Mammary epithelial cell (primary cell): ENCODE measurements at regions not wholly inside any gene's neighbourhood (a gene's known extent, or its start where the extent isn't known, plus 50 kb on each side); places are given as distances from the start of the nearest gene placed in this dataset.

Experiments used
- EZH2 ChIP-seq: IDR thresholded peaks from 2 replicates; pipeline ENCODE4 v1.6.1; 2012; ENCODE audit warnings: low read length, inconsistent platforms, borderline replicate concordance
- TF ChIP-seq, protein P1 (sequence below), 2 donors: IDR thresholded peaks in 1 of 2; conservative IDR thresholded peaks in 1 of 2; 2 replicates each; pipeline ENCODE4 v1.5.1; 2011 to 2012; ENCODE audit warnings: inconsistent platforms in 2 of 2, low read length in 2 of 2, mild to moderate bottlenecking in 2 of 2, control low read depth in 1 of 2, low read depth in 1 of 2; ENCODE audit not compliant: insufficient read depth in 1 of 2; ENCODE audit errors: extremely low read depth in 1 of 2

DNA sequence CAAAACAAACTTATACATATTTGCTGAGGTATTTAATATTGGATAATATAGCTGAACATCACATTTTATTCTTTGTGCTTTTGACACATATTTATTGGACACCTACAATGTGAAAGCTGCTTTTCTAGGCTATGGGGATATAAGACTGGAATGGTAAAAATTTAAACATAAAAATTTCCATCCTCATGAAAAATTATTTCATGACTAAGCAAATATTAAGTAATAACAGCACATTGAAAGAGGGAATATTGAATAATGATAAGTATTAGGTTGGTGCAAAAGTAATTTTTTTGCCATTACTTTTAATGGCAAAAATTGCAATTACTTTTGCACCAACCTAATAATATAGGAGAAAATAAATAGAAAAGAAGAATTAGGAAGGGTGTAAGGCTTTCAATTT, 972.5 kb upstream of the CDH8 start:
- TF ChIP-seq, protein P1, sequence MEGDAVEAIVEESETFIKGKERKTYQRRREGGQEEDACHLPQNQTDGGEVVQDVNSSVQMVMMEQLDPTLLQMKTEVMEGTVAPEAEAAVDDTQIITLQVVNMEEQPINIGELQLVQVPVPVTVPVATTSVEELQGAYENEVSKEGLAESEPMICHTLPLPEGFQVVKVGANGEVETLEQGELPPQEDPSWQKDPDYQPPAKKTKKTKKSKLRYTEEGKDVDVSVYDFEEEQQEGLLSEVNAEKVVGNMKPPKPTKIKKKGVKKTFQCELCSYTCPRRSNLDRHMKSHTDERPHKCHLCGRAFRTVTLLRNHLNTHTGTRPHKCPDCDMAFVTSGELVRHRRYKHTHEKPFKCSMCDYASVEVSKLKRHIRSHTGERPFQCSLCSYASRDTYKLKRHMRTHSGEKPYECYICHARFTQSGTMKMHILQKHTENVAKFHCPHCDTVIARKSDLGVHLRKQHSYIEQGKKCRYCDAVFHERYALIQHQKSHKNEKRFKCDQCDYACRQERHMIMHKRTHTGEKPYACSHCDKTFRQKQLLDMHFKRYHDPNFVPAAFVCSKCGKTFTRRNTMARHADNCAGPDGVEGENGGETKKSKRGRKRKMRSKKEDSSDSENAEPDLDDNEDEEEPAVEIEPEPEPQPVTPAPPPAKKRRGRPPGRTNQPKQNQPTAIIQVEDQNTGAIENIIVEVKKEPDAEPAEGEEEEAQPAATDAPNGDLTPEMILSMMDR (conservative IDR thresholded peaks at IDR 0.05 in 1 of 2, IDR thresholded peaks at IDR 0.05 in 1 of 2; ENCODE audit: extremely low read depth in 1 of 2, insufficient read depth in 1 of 2, low read depth in 1 of 2, low read length in 2 of 2), result no peak
- no peak for TF ChIP-seq EZH2
